H1 (cell line): ENCODE measurements at regions not wholly inside any gene's neighbourhood (a gene's known extent, or its start where the extent isn't known, plus 50 kb on each side); places are given as distances from the start of the nearest gene placed in this dataset.

Experiments used
- CTCF ChIA-PET: fragments of 300-600 bp; sonication (Branson Sonifier 250); formaldehyde crosslinking; loops from one replicate; lab custom pipeline; 2021; ENCODE audit not compliant: partially characterized antibody; lab: Charles Lee
- POLR2A ChIA-PET: fragments of 300-600 bp; sonication (Branson Sonifier 250); formaldehyde crosslinking; loops from one replicate; lab custom pipeline; 2021; ENCODE audit warnings: inconsistent platforms; ENCODE audit not compliant: partially characterized antibody; lab: Charles Lee
- DNase-seq, 2 experiments: peaks; one replicate each; pipeline versions ENCODE4 v3.0.0 to v3.0.0-alpha.2; 2010 to 2022; ENCODE audit warnings: low spot score in 2 of 2, low read depth in 1 of 2, mixed read lengths in 1 of 2
- FAIRE-seq: peaks from 2 replicates; lab custom pipeline; 2011; peaks lifted over from hg19 to GRCh38; lab: Jason Lieb, UNC
- H2AFZ ChIP-seq: 2 replicates; pipeline ENCODE4 v1.8.1; 2012; ENCODE audit warnings: low read length, inconsistent platforms
- H2AK5ac ChIP-seq: 2 replicates; pipeline ENCODE4 v1.6.1; 2013; ENCODE audit warnings: low read depth, low read length
- H2BK120ac ChIP-seq: replicated peaks from 2 replicates; pipeline ENCODE3; 2013; ENCODE audit warnings: low read depth, low read length, inconsistent platforms
- H2BK12ac ChIP-seq: 2 replicates; pipeline ENCODE4 v1.6.1; 2013; ENCODE audit warnings: low read depth, low read length
- H2BK15ac ChIP-seq: 2 replicates; pipeline ENCODE4 v1.6.1; 2013; ENCODE audit warnings: low read length
- H2BK20ac ChIP-seq: 2 replicates; pipeline ENCODE4 v1.6.1; 2013; ENCODE audit warnings: low read length
- H2BK5ac ChIP-seq: 2 replicates; pipeline ENCODE4 v1.6.1; 2013; ENCODE audit warnings: low read depth, low read length
- H3K14ac ChIP-seq: 2 replicates; pipeline ENCODE4 v1.6.1; 2013; ENCODE audit warnings: inconsistent platforms; ENCODE audit not compliant: insufficient read length
- H3K18ac ChIP-seq: 2 replicates; pipeline ENCODE4 v1.6.1; 2013; ENCODE audit warnings: low read length; ENCODE audit errors: extremely low read depth
- H3K23ac ChIP-seq: 2 replicates; pipeline ENCODE4 v1.6.1; 2013; ENCODE audit warnings: inconsistent platforms; ENCODE audit not compliant: insufficient read length
- H3K23me2 ChIP-seq: 2 replicates; pipeline ENCODE4 v1.6.1; 2013; ENCODE audit warnings: low read depth, low read length
- H3K27ac ChIP-seq: 2 replicates; pipeline ENCODE4 v1.6.1; 2011; ENCODE audit warnings: low read depth, low read length, inconsistent platforms
- H3K27me3 ChIP-seq, 4 experiments: replicated peaks in 1 of 4; 1 replicate in 1 of 4; 2 replicates in 3 of 4; pipeline versions ENCODE4 v1.6.1 to v1.8.1; 2011 to 2013; ENCODE audit warnings: low read length in 3 of 4, mild to moderate bottlenecking in 3 of 4, inconsistent platforms in 2 of 4, mixed read lengths in 2 of 4, moderate library complexity in 1 of 4; ENCODE audit not compliant: control insufficient read depth in 3 of 4, insufficient read depth in 3 of 4; ENCODE audit errors: extremely low read depth in 1 of 4
- H3K36me3 ChIP-seq, 4 experiments: 2 replicates each; pipeline versions ENCODE4 v1.6.1 to v1.8.1; 2011 to 2013; ENCODE audit warnings: mild to moderate bottlenecking in 4 of 4, low read length in 3 of 4, moderate library complexity in 2 of 4, control low read depth in 1 of 4, inconsistent platforms in 1 of 4; ENCODE audit not compliant: insufficient read depth in 4 of 4, control insufficient read depth in 2 of 4
- H3K4ac ChIP-seq: replicated peaks from 2 replicates; pipeline ENCODE3; 2013; ENCODE audit warnings: low read length, low read depth, mixed read lengths, inconsistent platforms; ENCODE audit not compliant: insufficient read length
- H3K4me1 ChIP-seq, 4 experiments: replicated peaks in 1 of 4; 1 replicate in 1 of 4; 2 replicates in 3 of 4; pipeline versions ENCODE4 v1.6.1 to v1.8.1; 2011 to 2013; ENCODE audit warnings: low read length in 3 of 4, inconsistent platforms in 2 of 4, mixed read lengths in 1 of 4; ENCODE audit not compliant: insufficient read depth in 4 of 4, control insufficient read depth in 3 of 4
- H3K4me2 ChIP-seq, 2 experiments: 2 replicates each; pipeline versions ENCODE4 v1.6.1 to v1.8.1; 2011 to 2013; ENCODE audit warnings: low read depth in 2 of 2, low read length in 2 of 2, control low read depth in 1 of 2, inconsistent platforms in 1 of 2, mild to moderate bottlenecking in 1 of 2; ENCODE audit not compliant: insufficient read depth in 1 of 2
- H3K4me3 ChIP-seq, 4 experiments: fragments of 200-600, 300-600 bp in 1 of 4; sonication (generic), shearing (Covaris generic), sonication (Bioruptor Twin) in 1 of 4; 2 replicates each; pipeline versions ENCODE4 v1.5.1 to v1.8.1; 2011 to 2016; ENCODE audit warnings: low read length in 4 of 4, low read depth in 3 of 4, control low read depth in 2 of 4, inconsistent platforms in 2 of 4, mild to moderate bottlenecking in 2 of 4, mixed read lengths in 1 of 4, moderate library complexity in 1 of 4; ENCODE audit not compliant: insufficient read depth in 2 of 4; ENCODE audit errors: extremely low read depth in 1 of 4
- H3K56ac ChIP-seq: replicated peaks from 2 replicates; pipeline ENCODE3; 2013; ENCODE audit warnings: low read depth, mild to moderate bottlenecking, mixed read lengths, low read length, inconsistent platforms; ENCODE audit not compliant: insufficient read length
- H3K79me1 ChIP-seq: 2 replicates; pipeline ENCODE4 v1.6.1; 2013; ENCODE audit warnings: low read depth, low read length, control low read depth
- H3K79me2 ChIP-seq, 2 experiments: 2 replicates each; pipeline versions ENCODE4 v1.6.1 to v1.8.1; 2012 to 2013; ENCODE audit warnings: low read length in 2 of 2, mild to moderate bottlenecking in 2 of 2, inconsistent platforms in 1 of 2; ENCODE audit not compliant: insufficient read depth in 2 of 2, control insufficient read depth in 1 of 2
- H3K9ac ChIP-seq, 4 experiments: replicated peaks in 1 of 4; 1 replicate in 1 of 4; 2 replicates in 3 of 4; pipeline versions ENCODE4 v1.6.1 to v1.8.1; 2011 to 2013; ENCODE audit warnings: low read depth in 3 of 4, low read length in 3 of 4, control low read depth in 2 of 4, mild to moderate bottlenecking in 2 of 4, moderate library complexity in 2 of 4, inconsistent platforms in 1 of 4; ENCODE audit errors: extremely low read depth in 1 of 4
- H3K9me3 ChIP-seq, 2 experiments: 2 replicates each; pipeline versions ENCODE4 v1.6.1 to v1.8.1; 2012 to 2013; ENCODE audit warnings: mild to moderate bottlenecking in 2 of 2, moderate library complexity in 2 of 2, control low read depth in 1 of 2, inconsistent platforms in 1 of 2, low read depth in 1 of 2, low read length in 1 of 2, mixed read lengths in 1 of 2; ENCODE audit not compliant: insufficient read depth in 2 of 2
- H4K20me1 ChIP-seq, 2 experiments: replicated peaks in 1 of 2; 2 replicates each; pipeline versions ENCODE3 to v1.8.1; 2011 to 2013; ENCODE audit warnings: inconsistent platforms in 2 of 2, low read length in 2 of 2, mild to moderate bottlenecking in 1 of 2; ENCODE audit not compliant: insufficient read depth in 2 of 2, control insufficient read depth in 1 of 2
- H4K5ac ChIP-seq: 2 replicates; pipeline ENCODE4 v1.6.1; 2013; ENCODE audit warnings: low read length, low read depth, mixed read lengths, inconsistent platforms; ENCODE audit not compliant: insufficient read length
- H4K8ac ChIP-seq: 2 replicates; pipeline ENCODE4 v1.8.0; 2013; ENCODE audit warnings: mild to moderate bottlenecking, moderate library complexity, low read length, inconsistent platforms; ENCODE audit not compliant: insufficient read depth; ENCODE audit errors: extremely low read depth
- H4K91ac ChIP-seq: replicated peaks from 2 replicates; pipeline ENCODE3; 2013; ENCODE audit warnings: low read length, mixed read lengths, inconsistent platforms; ENCODE audit not compliant: insufficient read length
- RNF2 ChIP-seq: fragments of 200-900, 300-1000 bp; sonication (generic); IDR thresholded peaks from 2 replicates; pipeline ENCODE4 v1.7.1; 2016; ENCODE audit warnings: borderline replicate concordance, low read depth, mild to moderate bottlenecking, antibody characterized with exemption, low read length; ENCODE audit not compliant: poor library complexity, severe bottlenecking; ENCODE audit errors: missing control alignments
- whole genome bisulfite sequencing, 2 experiments: shearing (Covaris generic) in 1 of 2; methylation state at CpG; one replicate each; pipeline versions ENCODE4 v1.1.6 to v1.1.7; 2013 to 2015; ENCODE audit warnings: low lambda C conversion rate in 2 of 2, mixed read lengths in 2 of 2, inconsistent platforms in 1 of 2, low coverage in 1 of 2, missing lambda C conversion rate in 1 of 2; ENCODE audit not compliant: insufficient replicate concordance in 2 of 2, insufficient coverage in 1 of 2, insufficient read length in 1 of 2; ENCODE audit errors: extremely low coverage in 1 of 2, missing lambda C conversion rate in 1 of 2; 5-methylcytosine and 5-hydroxymethylcytosine counted together
- TF ChIP-seq, protein P1 (sequence below): IDR thresholded peaks from 2 replicates; pipeline ENCODE4 v1.6.1; 2011; ENCODE audit warnings: low read length, improper control_type of control experiment

DNA sequence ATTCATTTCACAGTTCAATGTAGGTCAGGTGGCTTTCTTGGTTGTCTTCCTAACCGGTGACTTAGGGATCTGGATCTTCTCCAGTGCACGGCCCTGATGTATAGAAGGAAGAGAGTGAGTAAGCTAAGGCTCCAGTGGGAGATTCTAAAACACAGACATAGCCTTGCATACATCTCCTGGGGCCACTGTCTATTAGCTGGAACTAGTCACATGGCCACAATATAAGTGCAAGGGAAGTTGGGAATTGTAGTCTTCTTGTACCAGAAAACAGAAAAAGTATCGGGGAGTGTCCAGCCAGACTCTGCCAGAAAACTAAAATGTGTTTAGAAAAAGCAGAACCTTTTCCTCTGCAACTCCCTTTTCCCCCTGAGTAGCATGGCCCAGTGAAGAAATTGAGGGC lies 531.6 kb downstream of the VRK1 start:
- Histone ChIP-seq H3K23me2 (no peaks in the 10 kb centered on the region), H4K91ac (no peak overlapping the region), H2BK120ac (no peak overlapping the region), H3K14ac (no peak overlapping the region), H2AFZ (no peak overlapping the region), H3K18ac (no peak overlapping the region), H4K5ac (no peak overlapping the region), H2BK15ac (no peak overlapping the region), H3K4me2 (no peak overlapping the region), H3K27me3 (no peaks in the 10 kb centered on the region), H3K79me1 (no peaks in the 10 kb centered on the region), H3K9ac (no peak overlapping the region), H2BK12ac (no peak overlapping the region), H3K4me1 (no peaks in the 10 kb centered on the region), H4K8ac (no peak overlapping the region), H3K36me3 (no peaks in the 10 kb centered on the region), H3K4ac (no peak overlapping the region), H3K23ac (no peak overlapping the region), H2BK5ac (no peak overlapping the region), H4K20me1 (no peaks in the 10 kb centered on the region), H3K27ac (no peak overlapping the region), H3K56ac (no peak overlapping the region), H3K4me3 (no peak overlapping the region), H3K79me2 (no peaks in the 10 kb centered on the region), H2AK5ac (no peak overlapping the region), H3K9me3 (no peaks in the 10 kb centered on the region), H2BK20ac (no peak overlapping the region)
- WGBS, 2 experiments, result 98% methylated on average over 3 of the region's 3 CpGs; no CpG with 5 or more reads in 1 of the 2 experiments
- FAIRE-seq (no peak), DNase-seq (no peak)
- CTCF ChIA-PET, result no interaction called here
- POLR2A ChIA-PET, result no interaction called here
- no peak for TF ChIP-seq RNF2
- TF ChIP-seq, protein P1, sequence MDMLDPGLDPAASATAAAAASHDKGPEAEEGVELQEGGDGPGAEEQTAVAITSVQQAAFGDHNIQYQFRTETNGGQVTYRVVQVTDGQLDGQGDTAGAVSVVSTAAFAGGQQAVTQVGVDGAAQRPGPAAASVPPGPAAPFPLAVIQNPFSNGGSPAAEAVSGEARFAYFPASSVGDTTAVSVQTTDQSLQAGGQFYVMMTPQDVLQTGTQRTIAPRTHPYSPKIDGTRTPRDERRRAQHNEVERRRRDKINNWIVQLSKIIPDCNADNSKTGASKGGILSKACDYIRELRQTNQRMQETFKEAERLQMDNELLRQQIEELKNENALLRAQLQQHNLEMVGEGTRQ, result peak; percentile 51
